ENCODE measurements at regions not wholly inside any gene's neighbourhood (a gene's known extent, or its start where the extent isn't known, plus 50 kb on each side); places are given as distances from the start of the nearest gene placed in this dataset.

DNA sequence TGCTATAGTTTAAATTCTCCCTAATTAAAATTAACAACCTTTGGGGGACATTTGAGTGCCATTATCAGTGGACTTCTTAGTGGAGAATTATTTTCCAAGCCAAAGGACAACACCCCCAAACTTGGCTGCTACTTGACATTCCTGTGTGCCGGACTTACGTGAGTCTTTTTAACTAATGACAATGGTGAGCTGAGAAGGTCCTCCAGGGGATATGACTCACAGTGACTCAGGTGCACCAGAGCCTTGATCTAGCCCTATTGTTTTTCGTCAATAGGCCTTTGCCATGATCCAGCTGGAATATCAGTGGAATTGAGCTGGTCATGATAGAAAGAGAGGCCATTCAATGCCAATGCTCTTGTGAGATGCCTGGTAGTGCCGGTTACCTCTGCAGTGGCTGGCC lies 118.1 kb upstream of the CXCR4 start:
- no peak overlapping the region for H3K4me2 ChIP-seq
- CTCF ChIA-PET = interaction anchor here (1.1 to 2.8 kb wide), 2 partner anchors 9 to 17 kb away, joined by 6 to 9 read pairs; no protein-coding TSS in a partner anchor
- H3K79me2 ChIP-seq (ENCODE audit: insufficient read depth) = no peaks in the 10 kb centered on the region

More for the DNA sequence above, 118.1 kb upstream of the CXCR4 start:
- H3K27me3 ChIP-seq (ENCODE audit: insufficient read depth) = no peaks in the 10 kb centered on the region
- 25% methylated on average over 4 of the region's 4 CpGs for WGBS (ENCODE audit: low lambda C conversion rate)
- H2AFZ ChIP-seq (ENCODE audit: low read depth) = no peak overlapping the region
- DNase-seq = no peak
- no peak overlapping the region for H3K27ac ChIP-seq (ENCODE audit: low read depth in 2 of 2, low read length in 1 of 2)
- TF ChIP-seq FOXM1 (IDR thresholded peaks at IDR 0.05; ENCODE audit: low read depth) (no peak), TAF1 (IDR thresholded peaks at IDR 0.05; ENCODE audit: borderline replicate concordance, low read depth, low read length) (no peak), MXI1 (IDR thresholded peaks at IDR 0.05; ENCODE audit: low read depth, low read length) (no peak), GATA2 (CRISPR knock-in tag; IDR thresholded peaks at IDR 0.05) (no peak), RCOR1 (IDR thresholded peaks at IDR 0.05; ENCODE audit: low read length) (no peak), EP300 (IDR thresholded peaks at IDR 0.05; ENCODE audit: borderline replicate concordance in 1 of 2, low read depth in 1 of 2, low read length in 1 of 2) (no peak), POLR2AphosphoS5 (IDR thresholded peaks at IDR 0.05; ENCODE audit: low read depth, low read length) (no peak), EZH2phosphoT487 (IDR thresholded peaks at IDR 0.05; ENCODE audit: borderline replicate concordance, low read depth) (no peak), JUND (IDR thresholded peaks at IDR 0.05) (no peak)
- TF ChIP-seq, protein P1, sequence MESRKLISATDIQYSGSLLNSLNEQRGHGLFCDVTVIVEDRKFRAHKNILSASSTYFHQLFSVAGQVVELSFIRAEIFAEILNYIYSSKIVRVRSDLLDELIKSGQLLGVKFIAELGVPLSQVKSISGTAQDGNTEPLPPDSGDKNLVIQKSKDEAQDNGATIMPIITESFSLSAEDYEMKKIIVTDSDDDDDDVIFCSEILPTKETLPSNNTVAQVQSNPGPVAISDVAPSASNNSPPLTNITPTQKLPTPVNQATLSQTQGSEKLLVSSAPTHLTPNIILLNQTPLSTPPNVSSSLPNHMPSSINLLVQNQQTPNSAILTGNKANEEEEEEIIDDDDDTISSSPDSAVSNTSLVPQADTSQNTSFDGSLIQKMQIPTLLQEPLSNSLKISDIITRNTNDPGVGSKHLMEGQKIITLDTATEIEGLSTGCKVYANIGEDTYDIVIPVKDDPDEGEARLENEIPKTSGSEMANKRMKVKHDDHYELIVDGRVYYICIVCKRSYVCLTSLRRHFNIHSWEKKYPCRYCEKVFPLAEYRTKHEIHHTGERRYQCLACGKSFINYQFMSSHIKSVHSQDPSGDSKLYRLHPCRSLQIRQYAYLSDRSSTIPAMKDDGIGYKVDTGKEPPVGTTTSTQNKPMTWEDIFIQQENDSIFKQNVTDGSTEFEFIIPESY (IDR thresholded peaks at IDR 0.05; ENCODE audit: borderline replicate concordance, low read depth) = no peak
- TF ChIP-seq, protein P2, sequence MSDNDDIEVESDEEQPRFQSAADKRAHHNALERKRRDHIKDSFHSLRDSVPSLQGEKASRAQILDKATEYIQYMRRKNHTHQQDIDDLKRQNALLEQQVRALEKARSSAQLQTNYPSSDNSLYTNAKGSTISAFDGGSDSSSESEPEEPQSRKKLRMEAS (IDR thresholded peaks at IDR 0.05; ENCODE audit: low read depth) = no peak
- TF ChIP-seq, protein P3, sequence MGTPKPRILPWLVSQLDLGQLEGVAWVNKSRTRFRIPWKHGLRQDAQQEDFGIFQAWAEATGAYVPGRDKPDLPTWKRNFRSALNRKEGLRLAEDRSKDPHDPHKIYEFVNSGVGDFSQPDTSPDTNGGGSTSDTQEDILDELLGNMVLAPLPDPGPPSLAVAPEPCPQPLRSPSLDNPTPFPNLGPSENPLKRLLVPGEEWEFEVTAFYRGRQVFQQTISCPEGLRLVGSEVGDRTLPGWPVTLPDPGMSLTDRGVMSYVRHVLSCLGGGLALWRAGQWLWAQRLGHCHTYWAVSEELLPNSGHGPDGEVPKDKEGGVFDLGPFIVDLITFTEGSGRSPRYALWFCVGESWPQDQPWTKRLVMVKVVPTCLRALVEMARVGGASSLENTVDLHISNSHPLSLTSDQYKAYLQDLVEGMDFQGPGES (IDR thresholded peaks at IDR 0.05; ENCODE audit: low read depth, low read length) = no peak
- TF ChIP-seq, protein P4, sequence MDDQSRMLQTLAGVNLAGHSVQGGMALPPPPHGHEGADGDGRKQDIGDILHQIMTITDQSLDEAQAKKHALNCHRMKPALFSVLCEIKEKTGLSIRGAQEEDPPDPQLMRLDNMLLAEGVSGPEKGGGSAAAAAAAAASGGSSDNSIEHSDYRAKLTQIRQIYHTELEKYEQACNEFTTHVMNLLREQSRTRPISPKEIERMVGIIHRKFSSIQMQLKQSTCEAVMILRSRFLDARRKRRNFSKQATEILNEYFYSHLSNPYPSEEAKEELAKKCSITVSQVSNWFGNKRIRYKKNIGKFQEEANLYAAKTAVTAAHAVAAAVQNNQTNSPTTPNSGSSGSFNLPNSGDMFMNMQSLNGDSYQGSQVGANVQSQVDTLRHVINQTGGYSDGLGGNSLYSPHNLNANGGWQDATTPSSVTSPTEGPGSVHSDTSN (IDR thresholded peaks at IDR 0.05) = no peak
- TF ChIP-seq, protein P5, sequence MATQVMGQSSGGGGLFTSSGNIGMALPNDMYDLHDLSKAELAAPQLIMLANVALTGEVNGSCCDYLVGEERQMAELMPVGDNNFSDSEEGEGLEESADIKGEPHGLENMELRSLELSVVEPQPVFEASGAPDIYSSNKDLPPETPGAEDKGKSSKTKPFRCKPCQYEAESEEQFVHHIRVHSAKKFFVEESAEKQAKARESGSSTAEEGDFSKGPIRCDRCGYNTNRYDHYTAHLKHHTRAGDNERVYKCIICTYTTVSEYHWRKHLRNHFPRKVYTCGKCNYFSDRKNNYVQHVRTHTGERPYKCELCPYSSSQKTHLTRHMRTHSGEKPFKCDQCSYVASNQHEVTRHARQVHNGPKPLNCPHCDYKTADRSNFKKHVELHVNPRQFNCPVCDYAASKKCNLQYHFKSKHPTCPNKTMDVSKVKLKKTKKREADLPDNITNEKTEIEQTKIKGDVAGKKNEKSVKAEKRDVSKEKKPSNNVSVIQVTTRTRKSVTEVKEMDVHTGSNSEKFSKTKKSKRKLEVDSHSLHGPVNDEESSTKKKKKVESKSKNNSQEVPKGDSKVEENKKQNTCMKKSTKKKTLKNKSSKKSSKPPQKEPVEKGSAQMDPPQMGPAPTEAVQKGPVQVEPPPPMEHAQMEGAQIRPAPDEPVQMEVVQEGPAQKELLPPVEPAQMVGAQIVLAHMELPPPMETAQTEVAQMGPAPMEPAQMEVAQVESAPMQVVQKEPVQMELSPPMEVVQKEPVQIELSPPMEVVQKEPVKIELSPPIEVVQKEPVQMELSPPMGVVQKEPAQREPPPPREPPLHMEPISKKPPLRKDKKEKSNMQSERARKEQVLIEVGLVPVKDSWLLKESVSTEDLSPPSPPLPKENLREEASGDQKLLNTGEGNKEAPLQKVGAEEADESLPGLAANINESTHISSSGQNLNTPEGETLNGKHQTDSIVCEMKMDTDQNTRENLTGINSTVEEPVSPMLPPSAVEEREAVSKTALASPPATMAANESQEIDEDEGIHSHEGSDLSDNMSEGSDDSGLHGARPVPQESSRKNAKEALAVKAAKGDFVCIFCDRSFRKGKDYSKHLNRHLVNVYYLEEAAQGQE (IDR thresholded peaks at IDR 0.05; ENCODE audit: low read depth, low read length) = no peak
- no peak overlapping the region for H3K9ac ChIP-seq
- no peaks in the 10 kb centered on the region for H3K9me3 ChIP-seq
- no peaks in the 10 kb centered on the region for H3K36me3 ChIP-seq (replicated peaks in 1 of 2; ENCODE audit: control insufficient read depth in 1 of 2, insufficient read depth in 2 of 2, low read length in 1 of 2)
- no peaks in the 10 kb centered on the region for H3F3A ChIP-seq (replicated peaks; ENCODE audit: insufficient read depth)
- no peaks in the 10 kb centered on the region for H4K20me1 ChIP-seq (ENCODE audit: insufficient read depth)
- H3K9me2 ChIP-seq = no peaks in the 10 kb centered on the region
- POLR2A ChIA-PET = no interaction called here
- no peaks in the 10 kb centered on the region; a peak in 1 of 4 replicates for H3K4me1 ChIP-seq (ENCODE audit: control insufficient read depth in 1 of 2, insufficient read depth in 2 of 2, low read depth in 1 of 2, low read length in 1 of 2)
- H3K4me3 ChIP-seq (ENCODE audit: low read depth in 2 of 2, low read length in 1 of 2) = no peak overlapping the region
